Caco-2 (cell line): ENCODE measurements at regions not wholly inside any gene's neighbourhood (a gene's known extent, or its start where the extent isn't known, plus 50 kb on each side); places are given as distances from the start of the nearest gene placed in this dataset.

ENCODE experiments used
- BruUV-seq: library from RNA; stranded (reverse); fragments of 400-500 nt; replicated peaks from 2 replicates; lab custom pipeline; 2021; lab: Mats Ljungman, UMichigan
- CTCF ChIA-PET: fragments of 300-600 bp; sonication (Branson Sonifier 250); formaldehyde crosslinking; loops from one replicate; lab custom pipeline; 2022; ENCODE audit warnings: antibody characterized with exemption; lab: Charles Lee
- POLR2A ChIA-PET: fragments of 300-600 bp; sonication (Branson Sonifier 250); formaldehyde crosslinking; loops from one replicate; lab custom pipeline; 2022; ENCODE audit warnings: antibody characterized with exemption; lab: Charles Lee
- DNase-seq, 2 experiments: peaks; one replicate each; pipeline versions ENCODE4 v3.0.0 to v3.0.0-alpha.2; 2020 to 2022
- H3K27me3 ChIP-seq: replicated peaks from 2 replicates; pipeline ENCODE4 v1.6.0; 2011; ENCODE audit warnings: low read length; ENCODE audit not compliant: control insufficient read depth, insufficient read depth
- H3K36me3 ChIP-seq: 2 replicates; pipeline ENCODE4 v1.5.1; 2011; ENCODE audit warnings: low read length; ENCODE audit not compliant: control insufficient read depth, insufficient read depth
- H3K4me1 ChIP-seq: fragments of 250-450 bp; sonication (Bioruptor Pico); 2 replicates; pipeline ENCODE4 v1.5.1; 2020; ENCODE audit warnings: mild to moderate bottlenecking
- H3K4me3 ChIP-seq: 2 replicates; pipeline ENCODE4 v1.5.1; 2011; ENCODE audit warnings: low read depth, mild to moderate bottlenecking, control low read depth, low read length
- H3K9me3 ChIP-seq: fragments of 250-450 bp; sonication (Bioruptor Pico); 2 replicates; pipeline ENCODE4 v1.5.1; 2020; ENCODE audit warnings: mild to moderate bottlenecking, moderate library complexity
- H3K27ac Mint-ChIP-seq: one replicate; pipeline ENCODE4 v1.8.0; 2022; ENCODE audit warnings: mixed read lengths; ENCODE audit not compliant: unreplicated experiment
- H3K27me3 Mint-ChIP-seq: one replicate; pipeline ENCODE4 v1.8.0; 2022; ENCODE audit warnings: mixed read lengths; ENCODE audit not compliant: insufficient read depth, unreplicated experiment
- H3K36me3 Mint-ChIP-seq: one replicate; pipeline ENCODE4 v1.8.0; 2022; ENCODE audit warnings: mild to moderate bottlenecking, mixed read lengths; ENCODE audit not compliant: insufficient read depth, unreplicated experiment
- H3K4me1 Mint-ChIP-seq: one replicate; pipeline ENCODE4 v1.8.0; 2022; ENCODE audit warnings: low read depth, mixed read lengths; ENCODE audit not compliant: unreplicated experiment
- H3K4me3 Mint-ChIP-seq: one replicate; pipeline ENCODE4 v1.8.0; 2022; ENCODE audit warnings: mild to moderate bottlenecking, moderate library complexity, mixed read lengths; ENCODE audit not compliant: unreplicated experiment
- H3K9me3 Mint-ChIP-seq: one replicate; pipeline ENCODE4 v1.8.0; 2022; ENCODE audit warnings: mixed read lengths; ENCODE audit not compliant: unreplicated experiment
- CTCF ChIP-seq, 2 experiments: fragments of 200-600 bp in 1 of 2; IDR thresholded peaks; 1 replicate in 1 of 2; 2 replicates in 1 of 2; pipeline versions ENCODE4 v1.5.1 to v1.8.0; 2011 to 2022; ENCODE audit warnings: antibody characterized with exemption in 1 of 2, control low read depth in 1 of 2, inconsistent platforms in 1 of 2, low read depth in 1 of 2, low read length in 1 of 2, mild to moderate bottlenecking in 1 of 2, moderate library complexity in 1 of 2; ENCODE audit not compliant: insufficient read depth in 1 of 2, severe bottlenecking in 1 of 2, unreplicated experiment in 1 of 2
- intact Hi-C: fragments of 100-400 bp; cut with micrococcal nuclease; formaldehyde crosslinking; loops from one replicate; pipeline ENCODE4 v1.10.0; 2022; ENCODE audit not compliant: unreplicated experiment

DNA sequence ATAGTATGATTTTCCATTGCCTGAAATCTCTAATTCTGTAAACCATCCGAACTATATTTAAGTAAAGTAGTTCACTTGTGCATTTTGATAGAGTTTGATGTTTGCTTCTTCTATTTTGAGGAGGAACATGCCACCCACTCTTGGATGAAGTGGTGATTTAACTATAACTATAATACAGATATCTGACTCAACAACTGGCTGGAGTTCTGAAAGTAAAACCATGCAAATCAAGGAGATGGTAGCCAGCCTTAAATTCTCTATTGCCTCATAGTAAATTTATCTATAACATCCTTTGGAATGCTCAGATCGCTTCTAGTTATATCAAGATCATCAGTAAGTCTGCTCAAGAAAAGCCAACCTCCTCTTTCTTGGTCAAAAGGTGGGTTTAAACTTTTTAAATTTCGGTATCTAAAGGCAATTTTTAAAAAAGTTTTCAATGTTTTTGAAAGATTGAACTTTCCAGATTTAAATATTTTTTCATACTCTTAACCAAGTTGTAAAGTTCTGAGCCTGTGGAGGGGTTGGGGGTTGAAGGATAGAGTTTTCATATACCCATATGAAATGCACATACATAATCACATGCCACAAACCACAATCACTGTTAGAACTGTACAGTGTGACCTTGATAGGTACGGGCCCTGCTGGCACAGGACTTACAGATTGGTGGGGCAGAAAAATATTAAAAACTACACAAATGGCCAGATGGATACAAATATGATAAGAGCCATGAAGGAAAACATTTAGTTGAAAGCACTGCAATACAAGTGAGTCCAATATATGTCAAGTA lies 90.5 kb upstream of the RFC3 start:
- H3K27ac Mint-ChIP-seq = no peak overlapping the region
- CTCF ChIA-PET = no interaction called here
- H3K9me3 Mint-ChIP-seq = no peaks in the 10 kb centered on the region
- BruUV-seq = no TSS peak
- Histone ChIP-seq H3K36me3 (no peaks in the 10 kb centered on the region), H3K9me3 (no peaks in the 10 kb centered on the region), H3K4me3 (no peak overlapping the region), H3K4me1 (peaks cover 10% of the 10 kb centered on the region), H3K27me3 (no peaks in the 10 kb centered on the region)
- POLR2A ChIA-PET = no interaction called here
- peaks cover 8% of the 10 kb centered on the region for H3K4me1 Mint-ChIP-seq
- intact Hi-C loops = loop anchor here (10.0 kb wide), 1 partner anchor 283 kb away; no protein-coding TSS in a partner anchor
- no peaks in the 10 kb centered on the region for H3K27me3 Mint-ChIP-seq
- no peak overlapping the region for H3K4me3 Mint-ChIP-seq
- no peak for DNase-seq
- H3K36me3 Mint-ChIP-seq = no peaks in the 10 kb centered on the region
- TF ChIP-seq CTCF (IDR thresholded peaks at IDR 0.05; ENCODE audit: insufficient read depth in 1 of 2, low read depth in 1 of 2, low read length in 1 of 2, severe bottlenecking in 1 of 2, unreplicated experiment in 1 of 2) = no peak

DNA sequence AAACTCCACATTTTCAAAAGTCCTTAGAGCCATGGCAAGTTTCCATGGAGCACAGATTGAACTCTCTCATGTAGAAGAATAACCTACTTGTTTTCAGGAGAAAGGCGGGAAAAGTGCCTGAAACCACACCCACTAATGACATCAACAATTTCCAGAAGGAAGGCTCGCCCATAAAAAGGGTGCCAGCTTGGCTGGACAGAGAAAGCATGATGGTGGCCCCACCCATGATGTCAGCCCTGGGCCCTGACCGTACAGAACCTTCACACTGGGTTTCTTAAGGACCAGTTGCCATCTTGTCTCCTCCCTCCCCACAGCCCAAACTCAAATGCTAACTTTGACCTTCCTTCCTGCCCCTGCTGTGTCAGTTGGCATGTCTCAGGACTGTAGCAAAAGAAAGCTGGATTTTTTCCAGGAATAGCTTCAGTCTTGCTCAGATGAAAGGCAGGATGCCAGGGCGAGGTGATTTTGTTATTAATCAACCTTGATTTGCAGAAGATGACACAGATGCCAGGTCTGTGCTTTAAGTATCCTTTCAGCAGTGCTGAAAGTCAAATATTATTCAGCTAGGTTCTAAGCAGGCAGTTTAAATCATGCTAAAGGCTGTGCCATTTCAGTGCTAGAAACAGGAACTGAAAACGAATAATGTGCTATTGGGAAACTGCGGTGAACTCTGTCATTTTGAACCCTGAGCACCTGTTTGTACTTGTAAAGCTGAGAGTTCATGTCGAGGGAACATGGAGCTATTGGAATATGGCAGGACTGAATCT lies 89.5 kb upstream of the RFC3 start:
- H3K27ac Mint-ChIP-seq = no peak overlapping the region
- intact Hi-C loops = loop anchor here (10.0 kb wide), 1 partner anchor 284 kb away; no protein-coding TSS in a partner anchor
- POLR2A ChIA-PET = no interaction called here

More for the DNA sequence above, 89.5 kb upstream of the RFC3 start:
- Mint-ChIP-seq H3K9me3 (no peaks in the 10 kb centered on the region), H3K27me3 (no peaks in the 10 kb centered on the region), H3K4me3 (no peak overlapping the region), H3K36me3 (no peaks in the 10 kb centered on the region), H3K4me1 (peaks cover 5% of the 10 kb centered on the region)
- TF ChIP-seq CTCF (IDR thresholded peaks at IDR 0.05; ENCODE audit: insufficient read depth in 1 of 2, low read depth in 1 of 2, low read length in 1 of 2, severe bottlenecking in 1 of 2, unreplicated experiment in 1 of 2) = no peak
- CTCF ChIA-PET = no interaction called here
- no peaks in the 10 kb centered on the region for H3K27me3 ChIP-seq
- no peaks in the 10 kb centered on the region for H3K9me3 ChIP-seq
- no TSS peak for BruUV-seq
- no peak overlapping the region for H3K4me3 ChIP-seq
- DNase-seq = no peak
- peaks cover 8% of the 10 kb centered on the region for H3K4me1 ChIP-seq
- H3K36me3 ChIP-seq = no peaks in the 10 kb centered on the region
